Smooth muscle cell (in vitro differentiated cells): ENCODE measurements at regions not wholly inside any gene's neighbourhood (a gene's known extent, or its start where the extent isn't known, plus 50 kb on each side); places are given as distances from the start of the nearest gene placed in this dataset.

Experiments used
- DNase-seq: peaks from one replicate; lab custom pipeline; 2025; ENCODE audit not compliant: unreplicated experiment; lab: John Stamatoyannopoulos, UW
- H2AFZ ChIP-seq: fragments of 200-600 bp; sonication (generic); 2 replicates; pipeline ENCODE4 v1.6.0; 2016; ENCODE audit warnings: antibody characterized with exemption, low read depth, mild to moderate bottlenecking
- H3F3A ChIP-seq: fragments of 200-600 bp; sonication (generic); 2 replicates; pipeline ENCODE4 v1.6.0; 2017; ENCODE audit warnings: antibody characterized with exemption, low read depth
- H3K27ac ChIP-seq: fragments of 200-600 bp; sonication (generic); 2 replicates; pipeline ENCODE4 v1.5.1; 2016; ENCODE audit warnings: low read depth, mild to moderate bottlenecking
- H3K27me3 ChIP-seq: fragments of 200-600 bp; sonication (generic); 2 replicates; pipeline ENCODE4 v1.6.1; 2016; ENCODE audit warnings: low read depth, mild to moderate bottlenecking
- H3K36me3 ChIP-seq: fragments of 200-600 bp; sonication (generic); 2 replicates; pipeline ENCODE4 v1.5.1; 2016; ENCODE audit warnings: low read depth
- H3K4me1 ChIP-seq: fragments of 200-600 bp; sonication (generic); 2 replicates; pipeline ENCODE4 v1.5.1; 2016; ENCODE audit warnings: low read depth
- H3K4me2 ChIP-seq: fragments of 200-600 bp; sonication (generic); 2 replicates; pipeline ENCODE4 v1.6.0; 2016; ENCODE audit warnings: mild to moderate bottlenecking
- H3K4me3 ChIP-seq: fragments of 200-600 bp; sonication (generic); 2 replicates; pipeline ENCODE4 v1.5.1; 2016; ENCODE audit warnings: mild to moderate bottlenecking
- H3K79me2 ChIP-seq: fragments of 200-600 bp; sonication (generic); 2 replicates; pipeline ENCODE4 v1.6.0; 2016; ENCODE audit warnings: low read depth, mild to moderate bottlenecking
- H3K9ac ChIP-seq: fragments of 200-600 bp; sonication (generic); 2 replicates; pipeline ENCODE4 v1.6.0; 2016; ENCODE audit warnings: low read depth
- H3K9me3 ChIP-seq: fragments of 200-600 bp; sonication (generic); replicated peaks from 2 replicates; pipeline ENCODE4 v1.5.1; 2016; ENCODE audit warnings: low read depth
- H4K20me1 ChIP-seq: fragments of 200-600 bp; sonication (generic); 2 replicates; pipeline ENCODE4 v1.6.0; 2016; ENCODE audit warnings: low read depth
- WGBS: methylation state at CpG from one replicate; pipeline ENCODE4 v1.1.7; 2016; ENCODE audit warnings: low lambda C conversion rate; 5-methylcytosine and 5-hydroxymethylcytosine counted together
- TF ChIP-seq, protein P1 (sequence below): fragments of 200-600 bp; sonication (generic); IDR thresholded peaks from 2 replicates; pipeline ENCODE4 v1.5.1; 2017; ENCODE audit warnings: borderline replicate concordance, mild to moderate bottlenecking, antibody characterized with exemption; ENCODE audit not compliant: insufficient read depth, poor library complexity, severe bottlenecking

DNA sequence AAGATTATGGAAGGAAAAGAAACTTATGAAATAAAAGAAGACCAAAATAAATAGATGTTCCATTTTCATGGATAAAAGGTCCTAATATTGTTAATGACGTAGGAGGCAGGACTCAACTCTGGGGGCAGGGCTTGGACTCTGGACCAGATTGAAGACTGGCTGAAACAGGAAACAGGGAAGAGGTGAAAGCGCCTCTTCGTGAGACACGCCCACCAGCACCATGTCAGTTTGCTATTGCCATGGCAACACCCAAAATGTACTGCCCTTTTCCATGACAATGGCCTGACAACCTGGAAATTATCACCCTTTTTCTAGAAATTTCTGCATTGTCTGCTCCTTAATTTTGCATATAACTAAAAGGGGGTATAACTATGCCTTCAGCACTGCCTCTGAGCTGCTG is 1522.2 kb downstream of the TBC1D22A start:
- TF ChIP-seq, protein P1, sequence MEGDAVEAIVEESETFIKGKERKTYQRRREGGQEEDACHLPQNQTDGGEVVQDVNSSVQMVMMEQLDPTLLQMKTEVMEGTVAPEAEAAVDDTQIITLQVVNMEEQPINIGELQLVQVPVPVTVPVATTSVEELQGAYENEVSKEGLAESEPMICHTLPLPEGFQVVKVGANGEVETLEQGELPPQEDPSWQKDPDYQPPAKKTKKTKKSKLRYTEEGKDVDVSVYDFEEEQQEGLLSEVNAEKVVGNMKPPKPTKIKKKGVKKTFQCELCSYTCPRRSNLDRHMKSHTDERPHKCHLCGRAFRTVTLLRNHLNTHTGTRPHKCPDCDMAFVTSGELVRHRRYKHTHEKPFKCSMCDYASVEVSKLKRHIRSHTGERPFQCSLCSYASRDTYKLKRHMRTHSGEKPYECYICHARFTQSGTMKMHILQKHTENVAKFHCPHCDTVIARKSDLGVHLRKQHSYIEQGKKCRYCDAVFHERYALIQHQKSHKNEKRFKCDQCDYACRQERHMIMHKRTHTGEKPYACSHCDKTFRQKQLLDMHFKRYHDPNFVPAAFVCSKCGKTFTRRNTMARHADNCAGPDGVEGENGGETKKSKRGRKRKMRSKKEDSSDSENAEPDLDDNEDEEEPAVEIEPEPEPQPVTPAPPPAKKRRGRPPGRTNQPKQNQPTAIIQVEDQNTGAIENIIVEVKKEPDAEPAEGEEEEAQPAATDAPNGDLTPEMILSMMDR, result no peak
- H3K27me3 ChIP-seq, result no peaks in the 10 kb centered on the region
- DNase-seq, result no peak

GRCh38 chr22:48282804-48283203 is 1520.4 kb downstream of the TBC1D22A start:
- 94% methylated on average over 2 of the region's 2 CpGs for WGBS
- Histone ChIP-seq H3K27ac (no peak overlapping the region), H3K36me3 (no peaks in the 10 kb centered on the region)

More for the DNA sequence above, 1522.2 kb downstream of the TBC1D22A start:
- H3K4me3 ChIP-seq, result no peak overlapping the region
- no peaks in the 10 kb centered on the region for H3K79me2 ChIP-seq
- no peaks in the 10 kb centered on the region for H4K20me1 ChIP-seq
- H3K9me3 ChIP-seq, result no peaks in the 10 kb centered on the region
- H3K4me1 ChIP-seq, result no peaks in the 10 kb centered on the region
- 88% methylated on average over 4 of the region's 4 CpGs for WGBS
- H3K36me3 ChIP-seq, result no peaks in the 10 kb centered on the region
- H3K9ac ChIP-seq, result no peak overlapping the region
- no peak overlapping the region for H3K4me2 ChIP-seq
- no peak overlapping the region for H3K27ac ChIP-seq
- no peaks in the 10 kb centered on the region for H3F3A ChIP-seq
- H2AFZ ChIP-seq, result no peak overlapping the region

GRCh38 chr22:48279461-48279756 is 1517.0 kb downstream of the TBC1D22A start:
- Histone ChIP-seq H3K4me1 (no peaks in the 10 kb centered on the region), H3K79me2 (no peaks in the 10 kb centered on the region), H3K4me3 (no peak overlapping the region), H3K27me3 (no peaks in the 10 kb centered on the region), H3K9me3 (no peaks in the 10 kb centered on the region), H3K27ac (no peak overlapping the region), H3K36me3 (no peaks in the 10 kb centered on the region), H3K9ac (no peak overlapping the region), H2AFZ (no peak overlapping the region), H3F3A (no peaks in the 10 kb centered on the region), H3K4me2 (no peak overlapping the region), H4K20me1 (no peaks in the 10 kb centered on the region)
- 91% methylated on average over 6 of the region's 6 CpGs for WGBS
- TF ChIP-seq, protein P1, result no peak
- DNase-seq, result no peak

More at GRCh38 chr22:48282804-48283203, 1520.4 kb downstream of the TBC1D22A start:
- Histone ChIP-seq H2AFZ (no peak overlapping the region), H4K20me1 (no peaks in the 10 kb centered on the region), H3K4me3 (no peak overlapping the region), H3K4me1 (no peaks in the 10 kb centered on the region), H3K9ac (no peak overlapping the region), H3K4me2 (no peak overlapping the region), H3F3A (no peaks in the 10 kb centered on the region), H3K79me2 (no peaks in the 10 kb centered on the region), H3K27me3 (no peaks in the 10 kb centered on the region), H3K9me3 (no peaks in the 10 kb centered on the region)
- DNase-seq, result no peak
- TF ChIP-seq, protein P1, result no peak

DNA sequence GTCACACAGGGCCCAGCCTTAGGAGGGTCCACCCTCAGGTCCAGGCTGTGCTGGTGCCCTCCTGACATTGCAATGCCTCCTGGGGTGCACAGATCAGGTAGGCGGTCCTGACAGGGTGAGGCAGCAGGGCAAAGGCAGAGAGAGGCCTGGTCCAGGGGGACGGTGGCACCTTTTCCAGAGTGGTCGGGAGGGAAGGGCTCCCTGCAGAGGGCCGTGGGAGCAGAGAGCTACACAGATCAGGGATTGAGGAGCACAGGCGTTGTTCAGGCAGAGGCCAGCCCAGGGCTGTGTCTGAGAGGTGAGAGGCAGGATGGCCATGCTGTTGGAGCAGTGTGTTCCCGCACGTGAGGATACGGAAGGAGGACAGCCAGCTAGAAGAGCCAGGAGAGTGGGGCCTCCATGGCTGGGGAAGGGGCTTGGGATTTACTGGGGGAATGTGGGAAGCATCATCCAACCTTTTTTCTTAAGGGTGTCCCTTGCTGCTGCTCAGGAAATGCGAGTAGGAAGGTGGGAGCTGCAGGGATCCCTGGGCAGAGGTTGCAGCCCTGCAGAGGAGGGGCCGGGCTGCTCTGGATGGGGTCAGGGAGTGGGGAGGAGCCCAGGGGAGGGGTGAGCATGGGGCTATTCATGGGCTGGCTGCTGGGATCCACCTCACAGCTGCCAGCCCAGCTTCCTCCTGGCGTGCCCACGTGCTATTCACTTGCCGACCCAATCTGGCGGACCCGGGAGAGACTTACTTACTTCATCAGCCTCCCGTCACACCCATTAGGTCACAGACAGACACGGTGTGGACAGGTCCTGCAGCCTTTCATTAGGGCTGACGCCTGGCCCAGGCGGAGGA is 1516.4 kb downstream of the TBC1D22A start:
- H3K79me2 ChIP-seq, result no peaks in the 10 kb centered on the region
- H3K4me1 ChIP-seq, result no peaks in the 10 kb centered on the region
- no peaks in the 10 kb centered on the region for H4K20me1 ChIP-seq
- WGBS, result 85% methylated on average over 19 of the region's 19 CpGs
- no peaks in the 10 kb centered on the region for H3K9me3 ChIP-seq
- H3K27me3 ChIP-seq, result no peaks in the 10 kb centered on the region
- TF ChIP-seq, protein P1, result no peak
- no peak overlapping the region for H3K4me3 ChIP-seq
- no peaks in the 10 kb centered on the region for H3K36me3 ChIP-seq
- no peak overlapping the region for H3K27ac ChIP-seq
- no peak for DNase-seq
- H3F3A ChIP-seq, result no peaks in the 10 kb centered on the region
- no peak overlapping the region for H3K4me2 ChIP-seq
- no peak overlapping the region for H3K9ac ChIP-seq
- H2AFZ ChIP-seq, result no peak overlapping the region
